ENCODE measurements at regions not wholly inside any gene's neighbourhood (a gene's known extent, or its start where the extent isn't known, plus 50 kb on each side); places are given as distances from the start of the nearest gene placed in this dataset.

GRCh38 chr9:94443032-94443722 lies 111.7 kb upstream of the PCAT7 start (continued):
- TF ChIP-seq NFE2L1 (CRISPR knock-in tag; IDR thresholded peaks at IDR 0.05), result no peak
- TF ChIP-seq E2F4 (CRISPR knock-in tag; IDR thresholded peaks at IDR 0.05; ENCODE audit: borderline replicate concordance, low read depth), result no peak
- TF ChIP-seq ZNF219 (CRISPR knock-in tag; IDR thresholded peaks at IDR 0.05; ENCODE audit: borderline replicate concordance), result no peak
- no peak for TF ChIP-seq FOXK1 (CRISPR knock-in tag; IDR thresholded peaks at IDR 0.05)
- no peak for TF ChIP-seq NFATC4 (CRISPR knock-in tag; IDR thresholded peaks at IDR 0.05)
- TF ChIP-seq ARID4B (CRISPR knock-in tag; IDR thresholded peaks at IDR 0.05; ENCODE audit: borderline replicate concordance), result no peak
- TF ChIP-seq RELA (CRISPR knock-in tag; IDR thresholded peaks at IDR 0.05; ENCODE audit: borderline replicate concordance), result no peak
- TF ChIP-seq HMGA2 (CRISPR knock-in tag; IDR thresholded peaks at IDR 0.05), result no peak
- no peak for TF ChIP-seq PREB (CRISPR knock-in tag; IDR thresholded peaks at IDR 0.05; ENCODE audit: borderline replicate concordance)
- TF ChIP-seq ZNF416 (CRISPR knock-in tag; IDR thresholded peaks at IDR 0.05), result no peak
- no peak for TF ChIP-seq GRHL2 (CRISPR knock-in tag; IDR thresholded peaks at IDR 0.05; ENCODE audit: insufficient replicate concordance, severe bottlenecking)
- no peak for TF ChIP-seq MLX (CRISPR knock-in tag; IDR thresholded peaks at IDR 0.05)

GRCh38 chr9:94445863-94446262 lies 109.0 kb upstream of the PCAT7 start:
- no peak for DNase-seq (ENCODE audit: low spot score)
- H3K27me3 Mint-ChIP-seq (ENCODE audit: low read depth), result no peaks in the 10 kb centered on the region
- H3K4me1 Mint-ChIP-seq, result peaks cover 29% of the 10 kb centered on the region
- H3K36me3 Mint-ChIP-seq, result peaks cover 38% of the 10 kb centered on the region
- ATAC-seq, result no peak
- ChIA-PET POLR2A (no interaction called here), CTCF (no interaction called here)
- H3K9me3 Mint-ChIP-seq, result no peaks in the 10 kb centered on the region
- H3K27ac Mint-ChIP-seq, result peak overlapping the region; percentile 82
- H3K4me3 Mint-ChIP-seq, result no peak overlapping the region
- TF ChIP-seq FOXJ3 (CRISPR knock-in tag; IDR thresholded peaks at IDR 0.05; ENCODE audit: borderline replicate concordance) (no peak), ATF6 (CRISPR knock-in tag; IDR thresholded peaks at IDR 0.05) (no peak), MXD4 (CRISPR knock-in tag; IDR thresholded peaks at IDR 0.05; ENCODE audit: borderline replicate concordance) (no peak), JUN (CRISPR knock-in tag; IDR thresholded peaks at IDR 0.05) (no peak), STAT6 (CRISPR knock-in tag; conservative IDR thresholded peaks at IDR 0.05; ENCODE audit: low read depth) (no peak), GTF2I (CRISPR knock-in tag; conservative IDR thresholded peaks at IDR 0.05) (no peak), ZNF317 (CRISPR knock-in tag; IDR thresholded peaks at IDR 0.05; ENCODE audit: borderline replicate concordance, low read depth) (no peak), USF1 (CRISPR knock-in tag; IDR thresholded peaks at IDR 0.05) (no peak), TEAD4 (CRISPR knock-in tag; IDR thresholded peaks at IDR 0.05) (no peak), NR1H2 (CRISPR knock-in tag; IDR thresholded peaks at IDR 0.05) (no peak)

All from WTC11 (cell line).